ENCODE measurements at regions not wholly inside any gene's neighbourhood (a gene's known extent, or its start where the extent isn't known, plus 50 kb on each side); places are given as distances from the start of the nearest gene placed in this dataset.

- no peak for DNase-seq (ENCODE audit: low spot score)
- H2BK15ac ChIP-seq (ENCODE audit: low read length): no peak overlapping the region
These were observed 99.3 kb downstream of the ERMARD start for GRCh38 chr6:169850746-169851145.

GRCh38 chr6:169850154-169850553, 98.7 kb downstream of the ERMARD start:
- peaks cover 0 to 21% (median 0%) of the 10 kb centered on the region in 3 experiments for H3K27me3 ChIP-seq (ENCODE audit: control insufficient read depth in 3 of 3, insufficient read depth in 3 of 3, low read depth in 1 of 3, low read length in 3 of 3)
- no peak overlapping the region for H2AK5ac ChIP-seq (ENCODE audit: low read depth, low read length)
- no CpG with 5 or more reads among the region's 10 CpGs for WGBS, 2 donors (ENCODE audit: extremely low coverage in 2 of 2, insufficient read length in 2 of 2, insufficient replicate concordance in 1 of 2)
- H4K8ac ChIP-seq (ENCODE audit: low read depth, low read length): no peak overlapping the region
- H2BK120ac ChIP-seq (ENCODE audit: low read depth, low read length): no peak overlapping the region
- H3K79me1 ChIP-seq (ENCODE audit: low read depth, low read length): no peaks in the 10 kb centered on the region
- H3K4me2 ChIP-seq (ENCODE audit: insufficient read depth, low read length, poor library complexity, severe bottlenecking): no peak overlapping the region
- H3K4ac ChIP-seq (ENCODE audit: low read length): no peak overlapping the region
- H3K9me3 ChIP-seq (replicated peaks in 1 of 2; ENCODE audit: control insufficient read depth in 2 of 2, insufficient read depth in 1 of 2, low read depth in 1 of 2, low read length in 2 of 2): peaks cover 0 to 4% of the 10 kb centered on the region in 2 donors
- H2BK5ac ChIP-seq (ENCODE audit: low read length): no peak overlapping the region
- no peak overlapping the region for H3K18ac ChIP-seq (ENCODE audit: low read length)
- no peak for DNase-seq (ENCODE audit: low spot score)
- no peak overlapping the region for H4K91ac ChIP-seq (ENCODE audit: low read depth, low read length, poor library complexity)
- H3K36me3 ChIP-seq (replicated peaks in 1 of 2; ENCODE audit: control insufficient read depth in 2 of 2, insufficient read depth in 2 of 2, low read length in 2 of 2): no peaks in the 10 kb centered on the region
- no peak overlapping the region for H3K4me3 ChIP-seq (ENCODE audit: low read length in 2 of 2)
- H2BK15ac ChIP-seq (ENCODE audit: low read length): no peak overlapping the region
- H3K14ac ChIP-seq (ENCODE audit: low read length): no peak overlapping the region
- H2BK12ac ChIP-seq (ENCODE audit: low read length): no peak overlapping the region
- no peak overlapping the region for H2AFZ ChIP-seq (ENCODE audit: low read length)
- H3K9ac ChIP-seq (ENCODE audit: low read depth, low read length, poor library complexity): no peak overlapping the region
- peaks cover 0 to 2% of the 10 kb centered on the region in 2 donors for H3K4me1 ChIP-seq (ENCODE audit: control insufficient read depth in 2 of 2, insufficient read depth in 1 of 2, low read depth in 1 of 2, low read length in 2 of 2)
- no peak overlapping the region for H3K23ac ChIP-seq (ENCODE audit: low read depth, low read length, poor library complexity)
- H3K27ac ChIP-seq (replicated peaks; ENCODE audit: low read length): no peak overlapping the region

More at GRCh38 chr6:169850746-169851145, 99.3 kb downstream of the ERMARD start:
- no peaks in the 10 kb centered on the region for H3K79me1 ChIP-seq (ENCODE audit: low read depth, low read length)
- no peak overlapping the region for H2AFZ ChIP-seq (ENCODE audit: low read length)
- H3K18ac ChIP-seq (ENCODE audit: low read length): peak overlapping the region; percentile 54
- H3K4me2 ChIP-seq (ENCODE audit: insufficient read depth, low read length, poor library complexity, severe bottlenecking): no peak overlapping the region
- no peak overlapping the region for H2BK12ac ChIP-seq (ENCODE audit: low read length)
- no peak overlapping the region for H4K8ac ChIP-seq (ENCODE audit: low read depth, low read length)
- no peak overlapping the region for H3K23ac ChIP-seq (ENCODE audit: low read depth, low read length, poor library complexity)
- no peak overlapping the region for H3K4ac ChIP-seq (ENCODE audit: low read length)
- no peak overlapping the region for H3K27ac ChIP-seq (replicated peaks; ENCODE audit: low read length)
- no CpG with 5 or more reads among the region's 13 CpGs for WGBS, 2 donors (ENCODE audit: extremely low coverage in 2 of 2, insufficient read length in 2 of 2, insufficient replicate concordance in 1 of 2)
- no peak overlapping the region for H3K9ac ChIP-seq (ENCODE audit: low read depth, low read length, poor library complexity)
- no peak overlapping the region for H2BK5ac ChIP-seq (ENCODE audit: low read length)
- no peaks in the 10 kb centered on the region for H3K36me3 ChIP-seq (replicated peaks in 1 of 2; ENCODE audit: control insufficient read depth in 2 of 2, insufficient read depth in 2 of 2, low read length in 2 of 2)
- peaks cover 0 to 15% (median 0%) of the 10 kb centered on the region in 3 experiments for H3K27me3 ChIP-seq (ENCODE audit: control insufficient read depth in 3 of 3, insufficient read depth in 3 of 3, low read depth in 1 of 3, low read length in 3 of 3)
- no peak overlapping the region for H3K14ac ChIP-seq (ENCODE audit: low read length)
- no peak overlapping the region for H4K91ac ChIP-seq (ENCODE audit: low read depth, low read length, poor library complexity)
- no peak overlapping the region for H2AK5ac ChIP-seq (ENCODE audit: low read depth, low read length)
- H3K4me3 ChIP-seq (ENCODE audit: low read length in 2 of 2): no peak overlapping the region
- no peak overlapping the region for H2BK120ac ChIP-seq (ENCODE audit: low read depth, low read length)
- peaks cover 0 to 4% of the 10 kb centered on the region in 2 donors for H3K9me3 ChIP-seq (replicated peaks in 1 of 2; ENCODE audit: control insufficient read depth in 2 of 2, insufficient read depth in 1 of 2, low read depth in 1 of 2, low read length in 2 of 2)
- H3K4me1 ChIP-seq (ENCODE audit: control insufficient read depth in 2 of 2, insufficient read depth in 1 of 2, low read depth in 1 of 2, low read length in 2 of 2): peaks cover 0 to 2% of the 10 kb centered on the region in 2 donors

- Histone ChIP-seq H3K4me1 (ENCODE audit: control insufficient read depth in 2 of 2, insufficient read depth in 1 of 2, low read depth in 1 of 2, low read length in 2 of 2) (peaks cover 0 to 2% of the 10 kb centered on the region in 2 donors), H3K36me3 (replicated peaks in 1 of 2; ENCODE audit: control insufficient read depth in 2 of 2, insufficient read depth in 2 of 2, low read length in 2 of 2) (no peaks in the 10 kb centered on the region), H3K27ac (replicated peaks; ENCODE audit: low read length) (no peak overlapping the region), H2BK15ac (ENCODE audit: low read length) (peak overlapping the region; percentile 10), H2BK5ac (ENCODE audit: low read length) (no peak overlapping the region), H2AK5ac (ENCODE audit: low read depth, low read length) (peak overlapping the region; percentile 16), H3K23ac (ENCODE audit: low read depth, low read length, poor library complexity) (no peak overlapping the region), H2AFZ (ENCODE audit: low read length) (no peak overlapping the region), H3K4ac (ENCODE audit: low read length) (no peak overlapping the region), H3K4me2 (ENCODE audit: insufficient read depth, low read length, poor library complexity, severe bottlenecking) (no peak overlapping the region), H3K9ac (ENCODE audit: low read depth, low read length, poor library complexity) (no peak overlapping the region), H3K18ac (ENCODE audit: low read length) (no peak overlapping the region), H3K9me3 (replicated peaks in 1 of 2; ENCODE audit: control insufficient read depth in 2 of 2, insufficient read depth in 1 of 2, low read depth in 1 of 2, low read length in 2 of 2) (peaks cover 0 to 4% of the 10 kb centered on the region in 2 donors), H4K8ac (ENCODE audit: low read depth, low read length) (peak overlapping the region; percentile 29), H3K79me1 (ENCODE audit: low read depth, low read length) (no peaks in the 10 kb centered on the region), H3K4me3 (ENCODE audit: low read length in 2 of 2) (no peak overlapping the region), H3K27me3 (ENCODE audit: control insufficient read depth in 3 of 3, insufficient read depth in 3 of 3, low read depth in 1 of 3, low read length in 3 of 3) (peaks cover 0 to 26% (median 0%) of the 10 kb centered on the region in 3 experiments), H2BK120ac (ENCODE audit: low read depth, low read length) (no peak overlapping the region), H4K91ac (ENCODE audit: low read depth, low read length, poor library complexity) (no peak overlapping the region), H3K14ac (ENCODE audit: low read length) (no peak overlapping the region), H2BK12ac (ENCODE audit: low read length) (no peak overlapping the region)
- no peak for DNase-seq (ENCODE audit: low spot score)
- WGBS, 2 donors (ENCODE audit: extremely low coverage in 2 of 2, insufficient read length in 2 of 2, insufficient replicate concordance in 1 of 2): no CpG with 5 or more reads among the region's 14 CpGs
These were observed 98.0 kb downstream of the ERMARD start for GRCh38 chr6:169849396-169849795.

GRCh38 chr6:169848946-169849345, 97.5 kb downstream of the ERMARD start:
- Histone ChIP-seq H4K8ac (ENCODE audit: low read depth, low read length) (peak overlapping the region; percentile 29), H3K27me3 (ENCODE audit: control insufficient read depth in 3 of 3, insufficient read depth in 3 of 3, low read depth in 1 of 3, low read length in 3 of 3) (peaks cover 0 to 29% (median 0%) of the 10 kb centered on the region in 3 experiments), H3K18ac (ENCODE audit: low read length) (no peak overlapping the region), H4K91ac (ENCODE audit: low read depth, low read length, poor library complexity) (no peak overlapping the region), H2BK12ac (ENCODE audit: low read length) (no peak overlapping the region), H3K9ac (ENCODE audit: low read depth, low read length, poor library complexity) (no peak overlapping the region), H3K79me1 (ENCODE audit: low read depth, low read length) (no peaks in the 10 kb centered on the region), H3K23ac (ENCODE audit: low read depth, low read length, poor library complexity) (no peak overlapping the region), H2BK5ac (ENCODE audit: low read length) (no peak overlapping the region), H3K4me1 (ENCODE audit: control insufficient read depth in 2 of 2, insufficient read depth in 1 of 2, low read depth in 1 of 2, low read length in 2 of 2) (peaks cover 0 to 2% of the 10 kb centered on the region in 2 donors), H3K36me3 (replicated peaks in 1 of 2; ENCODE audit: control insufficient read depth in 2 of 2, insufficient read depth in 2 of 2, low read length in 2 of 2) (no peaks in the 10 kb centered on the region), H3K4me3 (ENCODE audit: low read length in 2 of 2) (no peak overlapping the region), H3K27ac (replicated peaks; ENCODE audit: low read length) (no peak overlapping the region), H3K14ac (ENCODE audit: low read length) (no peak overlapping the region), H3K4me2 (ENCODE audit: insufficient read depth, low read length, poor library complexity, severe bottlenecking) (no peak overlapping the region), H2BK15ac (ENCODE audit: low read length) (no peak overlapping the region), H3K9me3 (replicated peaks in 1 of 2; ENCODE audit: control insufficient read depth in 2 of 2, insufficient read depth in 1 of 2, low read depth in 1 of 2, low read length in 2 of 2) (peaks cover 0 to 4% of the 10 kb centered on the region in 2 donors), H2BK120ac (ENCODE audit: low read depth, low read length) (no peak overlapping the region), H2AK5ac (ENCODE audit: low read depth, low read length) (no peak overlapping the region), H2AFZ (ENCODE audit: low read length) (no peak overlapping the region), H3K4ac (ENCODE audit: low read length) (no peak overlapping the region)
- WGBS, 2 donors (ENCODE audit: extremely low coverage in 2 of 2, insufficient read length in 2 of 2, insufficient replicate concordance in 1 of 2): no CpG with 5 or more reads among the region's 13 CpGs
- DNase-seq (ENCODE audit: low spot score): no peak
